ENCODE measurements at regions not wholly inside any gene's neighbourhood (a gene's known extent, or its start where the extent isn't known, plus 50 kb on each side); places are given as distances from the start of the nearest gene placed in this dataset.

DNA sequence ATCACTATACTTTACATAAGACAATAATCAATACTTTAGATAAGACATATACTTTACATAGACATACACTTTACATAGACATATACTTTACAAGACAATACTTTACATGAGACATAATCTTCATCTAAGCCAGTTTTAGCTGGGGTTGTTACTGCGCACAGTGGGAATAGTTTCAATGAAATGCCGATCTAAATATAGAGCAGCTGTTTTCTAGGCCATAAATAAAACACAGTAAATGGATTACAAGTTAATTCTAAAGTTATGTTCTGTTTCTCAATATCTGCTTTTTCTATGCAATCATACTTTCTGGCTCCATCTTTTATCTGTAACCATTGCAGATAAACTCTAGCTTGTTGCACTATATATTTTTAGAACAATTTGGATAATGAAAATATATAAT lies 1470.6 kb upstream of the PABPC4L start:
- H3K4me1 Mint-ChIP-seq, result no peaks in the 10 kb centered on the region
- TF ChIP-seq, protein P1, sequence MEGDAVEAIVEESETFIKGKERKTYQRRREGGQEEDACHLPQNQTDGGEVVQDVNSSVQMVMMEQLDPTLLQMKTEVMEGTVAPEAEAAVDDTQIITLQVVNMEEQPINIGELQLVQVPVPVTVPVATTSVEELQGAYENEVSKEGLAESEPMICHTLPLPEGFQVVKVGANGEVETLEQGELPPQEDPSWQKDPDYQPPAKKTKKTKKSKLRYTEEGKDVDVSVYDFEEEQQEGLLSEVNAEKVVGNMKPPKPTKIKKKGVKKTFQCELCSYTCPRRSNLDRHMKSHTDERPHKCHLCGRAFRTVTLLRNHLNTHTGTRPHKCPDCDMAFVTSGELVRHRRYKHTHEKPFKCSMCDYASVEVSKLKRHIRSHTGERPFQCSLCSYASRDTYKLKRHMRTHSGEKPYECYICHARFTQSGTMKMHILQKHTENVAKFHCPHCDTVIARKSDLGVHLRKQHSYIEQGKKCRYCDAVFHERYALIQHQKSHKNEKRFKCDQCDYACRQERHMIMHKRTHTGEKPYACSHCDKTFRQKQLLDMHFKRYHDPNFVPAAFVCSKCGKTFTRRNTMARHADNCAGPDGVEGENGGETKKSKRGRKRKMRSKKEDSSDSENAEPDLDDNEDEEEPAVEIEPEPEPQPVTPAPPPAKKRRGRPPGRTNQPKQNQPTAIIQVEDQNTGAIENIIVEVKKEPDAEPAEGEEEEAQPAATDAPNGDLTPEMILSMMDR (conservative IDR thresholded peaks at IDR 0.05), result no peak
- H3K27me3 Mint-ChIP-seq (ENCODE audit: low read depth), result no peaks in the 10 kb centered on the region
- H3K36me3 Mint-ChIP-seq (ENCODE audit: low read depth), result no peaks in the 10 kb centered on the region
- H3K9me3 Mint-ChIP-seq, result no peaks in the 10 kb centered on the region
- DNase-seq (ENCODE audit: low read depth, low spot score), result no peak
- H3K4me3 Mint-ChIP-seq, result no peak overlapping the region
- no peak overlapping the region for H3K27ac Mint-ChIP-seq (ENCODE audit: unreplicated experiment)

DNA sequence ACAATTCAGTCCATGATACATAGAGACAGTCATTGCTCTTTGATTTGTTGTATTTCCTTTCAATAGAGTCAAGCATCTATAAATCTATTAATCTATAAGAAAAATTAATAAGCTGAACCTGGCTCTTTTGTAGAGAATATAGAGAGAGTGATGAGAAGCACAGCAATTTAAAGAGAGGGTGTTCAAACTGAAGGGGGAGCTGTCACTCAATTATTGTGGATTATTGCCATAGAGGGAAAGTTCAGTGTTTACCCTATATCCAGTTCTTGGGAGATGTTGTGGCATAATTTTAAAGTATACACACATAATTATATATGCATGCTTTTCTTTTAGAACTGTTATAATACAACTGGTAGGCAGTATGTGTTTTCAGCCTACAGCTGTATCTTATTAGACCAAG lies 1469.0 kb upstream of the PABPC4L start:
- no peak overlapping the region for H3K4me3 Mint-ChIP-seq
- H3K27ac Mint-ChIP-seq (ENCODE audit: unreplicated experiment), result no peak overlapping the region
- H3K27me3 Mint-ChIP-seq (ENCODE audit: low read depth), result no peaks in the 10 kb centered on the region
- H3K36me3 Mint-ChIP-seq (ENCODE audit: low read depth), result no peaks in the 10 kb centered on the region
- TF ChIP-seq, protein P1 (conservative IDR thresholded peaks at IDR 0.05), result no peak
- DNase-seq (ENCODE audit: low read depth, low spot score), result no peak
- H3K4me1 Mint-ChIP-seq, result no peaks in the 10 kb centered on the region
- H3K9me3 Mint-ChIP-seq, result no peaks in the 10 kb centered on the region
